Activated naive CD8-positive, alpha-beta T cell treated with anti-CD3 and anti-CD28 coated beads, Interleukin-2, amount 50 U/mL, for 16 hours (primary cell): ENCODE measurements at regions not wholly inside any gene's neighbourhood (a gene's known extent, or its start where the extent isn't known, plus 50 kb on each side); places are given as distances from the start of the nearest gene placed in this dataset.

ENCODE experiments used
- DNase-seq: peaks from one replicate; pipeline ENCODE4 v3.0.0-alpha.2; 2020; ENCODE audit warnings: low read depth, low spot score

- DNase-seq, result no peak
These were observed 119.7 kb upstream of the PRDM1 start for GRCh38 chr6:105966481-105966880.

- no peak for DNase-seq
These were observed 121.0 kb upstream of the PRDM1 start for GRCh38 chr6:105964979-105965760.

GRCh38 chr6:105954148-105954547 is 132.0 kb upstream of the PRDM1 start:
- DNase-seq, result no peak

GRCh38 chr6:105952772-105953690 is 133.1 kb upstream of the PRDM1 start:
- no peak for DNase-seq

- no peak for DNase-seq
These were observed 133.8 kb upstream of the PRDM1 start for GRCh38 chr6:105952326-105952725.

- no peak for DNase-seq
These were observed 134.8 kb upstream of the PRDM1 start for GRCh38 chr6:105951322-105951721.

GRCh38 chr6:105949869-105950268 is 136.3 kb upstream of the PRDM1 start:
- DNase-seq, result no peak

- DNase-seq, result no peak
These were observed 142.6 kb upstream of the PRDM1 start for GRCh38 chr6:105943514-105943913.

- DNase-seq, result no peak
These were observed 144.3 kb upstream of the PRDM1 start for GRCh38 chr6:105941621-105942412.

- no peak for DNase-seq
These were observed 145.1 kb upstream of the PRDM1 start for GRCh38 chr6:105940990-105941389.

GRCh38 chr6:105936972-105937371 is 149.2 kb upstream of the PRDM1 start:
- DNase-seq, result no peak

- no peak for DNase-seq
These were observed 150.7 kb upstream of the PRDM1 start for GRCh38 chr6:105935416-105935815.

GRCh38 chr6:105934708-105935107 is 151.4 kb upstream of the PRDM1 start:
- no peak for DNase-seq

GRCh38 chr6:105932440-105932839 is 153.7 kb upstream of the PRDM1 start:
- no peak for DNase-seq

- DNase-seq, result no peak
These were observed 156.5 kb upstream of the PRDM1 start for GRCh38 chr6:105929626-105930025.

- no peak for DNase-seq
These were observed 159.8 kb upstream of the PRDM1 start for GRCh38 chr6:105926318-105926717.

GRCh38 chr6:105925706-105926105 is 160.4 kb upstream of the PRDM1 start:
- DNase-seq, result no peak

- no peak for DNase-seq
These were observed 164.4 kb upstream of the PRDM1 start for GRCh38 chr6:105921781-105922180.

- no peak for DNase-seq
These were observed 166.1 kb upstream of the PRDM1 start for GRCh38 chr6:105920071-105920470.

GRCh38 chr6:105917038-105917695 is 169.0 kb upstream of the PRDM1 start:
- no peak for DNase-seq

- DNase-seq, result no peak
These were observed 175.0 kb upstream of the PRDM1 start for GRCh38 chr6:105911106-105911629.
